ENCODE measurements at regions not wholly inside any gene's neighbourhood (a gene's known extent, or its start where the extent isn't known, plus 50 kb on each side); places are given as distances from the start of the nearest gene placed in this dataset.

DNA sequence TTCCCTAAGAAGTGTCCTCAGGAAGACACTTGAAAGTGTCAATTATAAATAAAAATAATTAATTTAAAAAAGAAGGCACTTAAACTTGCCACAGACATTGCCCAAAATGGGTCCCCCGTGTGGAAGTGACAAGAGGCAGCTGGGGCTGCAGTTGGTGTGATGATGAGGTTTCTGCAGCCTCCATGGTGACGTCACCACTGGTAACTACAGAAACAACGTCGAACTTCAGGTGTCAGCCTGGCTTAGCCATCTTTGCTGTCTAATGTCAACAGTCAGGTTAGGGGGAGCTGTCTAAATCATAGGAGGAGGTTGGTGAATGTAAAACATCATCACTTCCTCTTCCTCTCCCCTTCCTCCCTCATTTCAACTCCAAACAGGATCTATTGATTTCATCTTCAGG, 328.6 kb downstream of the MN1 start:
- no peak for DNase-seq (ENCODE audit: low read depth)

DNA sequence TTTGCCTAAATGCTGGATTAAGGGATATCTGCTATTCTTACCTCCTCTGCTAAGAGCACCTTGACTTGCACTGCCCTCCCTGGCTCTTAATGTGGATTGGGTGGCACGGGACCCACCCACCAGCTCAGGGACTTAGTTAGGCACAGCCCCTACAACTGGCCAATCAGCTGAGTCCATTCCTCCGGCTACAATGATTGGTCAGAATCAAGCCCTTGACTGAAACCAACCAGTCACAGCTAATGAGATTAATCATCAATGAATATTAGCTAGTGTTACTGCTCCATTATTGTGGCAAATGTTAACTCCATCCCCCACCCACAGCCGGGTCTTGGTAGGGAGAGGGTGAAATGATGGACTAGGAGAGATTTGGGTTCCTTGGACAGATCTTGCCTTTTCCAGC, 328.0 kb downstream of the MN1 start:
- no peak for DNase-seq (ENCODE audit: low read depth)

DNA sequence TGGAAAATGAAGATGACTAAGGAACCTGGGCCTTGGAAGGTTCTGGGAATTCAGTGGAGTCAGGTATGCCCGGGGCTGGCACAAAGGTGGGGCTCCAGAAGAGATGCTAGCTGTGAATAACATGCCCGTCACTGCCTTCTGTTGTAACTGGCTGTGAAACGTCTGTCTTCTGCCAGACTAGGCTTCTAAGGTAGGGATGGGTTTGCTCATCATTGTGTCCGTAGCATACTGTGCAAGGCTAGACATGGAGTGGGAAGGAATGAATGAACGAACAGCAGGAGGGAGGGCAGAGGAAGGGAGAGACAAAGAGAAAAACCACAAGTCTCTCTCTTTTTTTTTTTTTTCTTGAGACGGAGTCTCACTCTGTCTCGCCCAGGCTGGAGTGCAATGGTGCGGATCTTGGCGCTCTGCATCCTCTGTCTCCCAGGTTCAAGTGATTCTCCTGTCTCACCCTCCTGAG, 327.4 kb downstream of the MN1 start:
- DNase-seq (ENCODE audit: low read depth): peak; percentile 52

DNA sequence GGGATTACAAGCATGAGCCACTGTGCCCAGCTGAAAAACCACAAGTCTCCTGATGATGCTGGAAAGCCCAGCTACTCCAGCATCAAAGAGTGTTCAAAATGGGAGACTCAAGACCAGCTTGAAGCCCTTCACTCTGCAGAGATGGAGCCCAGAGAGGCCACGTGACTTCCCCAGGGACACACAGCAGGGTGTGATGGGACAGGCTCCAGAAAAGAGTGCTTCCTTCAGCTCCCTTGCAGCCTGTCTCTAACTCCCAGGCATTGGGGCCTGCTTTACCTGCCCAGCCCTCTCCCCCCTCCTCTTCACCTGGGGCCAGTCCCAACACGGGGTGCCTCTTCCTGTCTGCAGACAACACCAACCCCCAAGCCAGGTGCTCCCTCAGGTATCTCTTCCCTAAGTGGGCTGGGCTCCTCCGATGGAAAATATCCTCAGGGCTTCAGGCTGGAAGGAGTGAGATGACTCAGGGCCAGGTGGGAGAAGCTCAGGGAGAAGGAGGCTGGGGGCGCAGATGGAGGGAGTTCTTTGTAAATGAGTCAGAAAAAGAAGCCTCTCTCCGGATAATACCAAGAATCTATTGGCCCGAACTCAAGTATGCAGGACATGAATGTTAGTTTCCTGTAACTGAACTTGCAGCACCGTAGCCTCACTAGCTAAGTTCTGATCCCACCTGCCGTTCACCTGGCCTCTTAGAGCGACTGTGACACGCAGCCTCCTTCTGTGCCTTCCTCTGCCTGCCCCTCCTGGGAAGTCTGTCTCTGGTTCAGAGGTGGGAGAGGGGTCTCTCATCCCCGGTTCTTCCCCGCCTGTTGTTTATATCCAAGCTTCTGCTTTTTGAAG, 326.6 kb downstream of the MN1 start:
- DNase-seq (ENCODE audit: low read depth): peak; percentile 94

DNA sequence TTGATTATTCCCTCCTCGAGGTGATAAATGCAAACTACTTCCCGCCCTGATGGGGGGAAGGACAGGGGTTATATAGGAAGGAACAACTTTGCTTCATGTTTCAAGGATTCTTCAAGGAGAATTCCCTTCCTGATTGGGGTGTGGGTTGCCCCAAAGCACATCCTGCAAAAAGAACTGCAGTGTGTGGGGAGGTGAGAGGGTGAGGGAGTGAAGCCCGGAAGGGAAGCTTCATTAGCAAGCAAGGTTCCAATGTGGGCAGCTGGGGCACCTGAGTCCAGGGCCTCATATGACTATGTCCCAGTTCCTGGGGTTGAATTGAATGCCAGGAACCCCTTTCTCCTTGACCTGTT, 326.0 kb downstream of the MN1 start:
- DNase-seq (ENCODE audit: low read depth): no peak

DNA sequence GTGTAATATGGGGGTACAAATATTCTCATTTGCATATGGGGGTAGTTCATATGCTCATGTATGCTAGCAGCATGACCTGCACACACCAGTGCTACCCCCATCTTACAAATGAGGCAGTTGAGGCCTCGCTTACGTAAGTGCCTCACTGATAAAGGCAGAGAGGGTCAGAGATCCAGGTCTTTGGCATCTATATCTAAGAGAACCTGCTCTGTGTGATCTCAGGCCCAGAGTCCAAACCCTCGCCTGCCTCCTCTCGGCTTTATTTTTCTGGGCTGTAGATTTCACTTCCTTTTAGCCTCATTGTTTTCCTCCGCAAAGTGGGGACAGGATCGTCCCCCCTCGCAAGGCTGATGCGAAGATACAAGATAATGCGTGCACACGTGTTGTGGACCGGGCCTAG, 325.2 kb downstream of the MN1 start:
- DNase-seq (ENCODE audit: low read depth): no peak

DNA sequence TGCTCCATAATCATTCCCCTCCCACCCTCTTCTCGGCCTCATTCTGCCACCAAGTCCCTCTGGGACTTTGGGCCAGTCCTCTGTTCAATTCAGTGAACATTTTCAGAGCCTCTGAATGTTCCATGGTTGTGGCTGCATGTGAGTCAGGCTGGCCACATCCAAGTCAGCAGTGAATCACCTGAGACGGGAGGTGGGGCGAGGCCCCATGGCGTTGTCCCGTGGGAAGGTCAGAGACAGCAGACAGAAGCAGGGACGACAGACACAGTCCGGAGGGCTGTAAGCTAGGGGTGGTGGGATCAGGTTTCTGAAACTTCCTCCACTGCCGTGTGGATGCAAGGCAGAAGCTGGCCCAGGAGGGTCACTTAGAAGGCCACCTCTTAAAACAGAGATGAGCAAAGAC, 324.8 kb downstream of the MN1 start:
- DNase-seq (ENCODE audit: low read depth): peak; percentile 95

DNA sequence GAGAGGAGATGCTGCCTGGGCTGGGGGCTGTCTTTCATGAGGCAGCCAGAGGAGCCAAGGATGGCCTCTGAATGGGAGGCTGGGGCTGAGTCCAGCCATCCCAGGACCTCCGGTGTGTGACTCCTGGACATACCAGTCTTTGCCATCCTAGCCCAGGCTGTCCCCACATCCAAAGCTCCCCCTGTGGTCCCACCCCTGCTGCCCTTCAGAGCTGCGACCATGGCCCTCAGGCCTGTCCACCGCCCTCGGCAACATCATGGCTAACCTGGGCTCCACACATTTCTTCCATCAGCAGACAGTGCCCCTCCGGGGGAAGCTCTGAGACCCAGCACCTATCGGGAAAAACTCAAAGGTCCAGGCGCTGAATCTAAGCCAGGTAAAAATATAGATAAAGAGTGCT, 324.4 kb downstream of the MN1 start:
- DNase-seq (ENCODE audit: low read depth): no peak

DNA sequence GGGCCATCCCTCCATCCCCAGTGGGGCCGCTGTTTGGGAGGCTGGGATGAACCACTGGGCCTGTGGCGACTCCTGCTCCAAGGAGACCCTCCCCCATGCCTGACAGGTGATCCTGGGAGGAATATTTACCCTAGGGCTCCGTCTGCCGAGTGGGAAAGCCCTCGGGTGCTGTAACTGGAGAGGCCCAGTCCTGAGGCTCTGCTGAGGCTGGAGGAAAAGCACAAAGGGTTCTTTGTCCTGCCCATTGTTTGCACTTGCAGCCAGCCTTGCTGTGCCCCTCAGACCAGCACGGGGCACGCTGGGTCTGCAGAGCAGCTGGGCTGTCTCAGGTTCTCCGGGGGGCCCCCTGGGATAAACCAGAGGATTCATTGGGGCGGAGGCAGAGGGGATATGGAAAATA, 321.1 kb downstream of the MN1 start:
- DNase-seq (ENCODE audit: low read depth): no peak

DNA sequence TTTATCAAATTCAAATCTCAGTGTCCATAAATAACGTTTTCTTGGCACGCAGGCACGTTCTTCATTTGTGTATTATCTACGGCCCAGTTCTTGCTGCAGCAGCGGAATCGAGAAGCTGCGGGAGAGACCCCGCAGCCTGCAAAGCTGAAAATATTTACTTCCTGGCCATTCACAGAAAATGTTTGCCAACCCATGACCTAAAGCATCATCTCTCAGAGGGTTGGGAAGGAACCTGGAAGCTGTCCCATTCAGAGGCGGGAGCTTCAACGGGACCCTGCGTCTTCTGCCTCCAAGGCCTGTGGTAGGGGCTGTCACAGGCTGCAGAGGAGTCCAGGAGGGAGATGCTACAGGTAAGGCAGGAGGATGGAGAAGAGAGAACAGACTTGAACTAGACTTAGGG, 319.2 kb downstream of the MN1 start:
- no peak for DNase-seq (ENCODE audit: low read depth)

DNA sequence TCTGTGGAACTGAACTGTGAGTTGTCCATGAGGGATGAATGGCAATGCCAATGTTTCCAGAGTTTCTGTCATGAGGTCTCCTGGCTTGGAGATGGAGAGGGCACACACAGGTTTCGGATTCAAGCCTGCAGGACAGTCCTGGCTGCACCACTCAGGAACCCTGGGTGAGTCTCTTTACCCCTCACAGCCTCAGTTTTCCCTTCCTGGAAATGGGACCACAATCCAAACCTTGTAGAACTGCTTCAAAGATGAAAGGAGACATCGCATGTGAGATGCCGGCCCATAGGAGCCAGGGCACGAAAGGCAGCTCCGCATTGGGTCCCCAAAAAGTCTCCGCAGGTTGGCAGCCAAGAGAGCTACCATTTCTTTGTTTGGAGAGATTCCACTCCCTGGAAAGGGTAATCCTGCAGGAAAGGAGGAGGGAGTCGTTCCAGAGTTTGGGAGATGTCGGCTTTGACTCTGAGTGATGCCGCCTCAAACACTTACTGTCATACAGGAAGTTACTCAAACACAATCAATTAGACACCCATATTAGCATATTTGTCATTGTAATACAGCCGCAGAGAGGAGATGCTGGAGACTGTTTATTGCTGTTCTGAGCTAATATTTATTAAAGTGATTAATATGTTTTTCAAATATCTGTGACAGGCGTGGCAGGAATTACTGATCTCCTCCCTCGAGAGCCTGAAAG, 318.3 kb downstream of the MN1 start:
- DNase-seq (ENCODE audit: low read depth): no peak

DNA sequence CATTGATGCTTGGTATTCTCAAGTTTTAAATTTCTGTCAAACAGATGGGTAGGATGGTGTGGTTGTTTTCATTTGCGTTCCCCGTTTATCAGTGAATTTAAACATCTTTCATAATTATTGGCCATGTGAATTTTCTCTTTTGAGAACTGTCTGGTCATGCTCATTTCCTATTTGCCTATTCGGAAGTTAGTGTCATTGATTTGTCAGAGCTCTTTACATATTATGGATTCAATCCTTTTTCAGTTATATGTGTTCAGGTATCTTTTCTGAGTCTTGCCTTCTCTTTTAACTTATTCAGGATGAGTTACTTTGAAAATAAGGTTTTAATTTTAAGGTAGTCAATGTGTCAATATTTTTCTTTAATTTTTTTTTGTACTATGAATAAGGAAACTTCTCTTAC, 315.7 kb downstream of the MN1 start:
- no peak for DNase-seq (ENCODE audit: low read depth)

DNA sequence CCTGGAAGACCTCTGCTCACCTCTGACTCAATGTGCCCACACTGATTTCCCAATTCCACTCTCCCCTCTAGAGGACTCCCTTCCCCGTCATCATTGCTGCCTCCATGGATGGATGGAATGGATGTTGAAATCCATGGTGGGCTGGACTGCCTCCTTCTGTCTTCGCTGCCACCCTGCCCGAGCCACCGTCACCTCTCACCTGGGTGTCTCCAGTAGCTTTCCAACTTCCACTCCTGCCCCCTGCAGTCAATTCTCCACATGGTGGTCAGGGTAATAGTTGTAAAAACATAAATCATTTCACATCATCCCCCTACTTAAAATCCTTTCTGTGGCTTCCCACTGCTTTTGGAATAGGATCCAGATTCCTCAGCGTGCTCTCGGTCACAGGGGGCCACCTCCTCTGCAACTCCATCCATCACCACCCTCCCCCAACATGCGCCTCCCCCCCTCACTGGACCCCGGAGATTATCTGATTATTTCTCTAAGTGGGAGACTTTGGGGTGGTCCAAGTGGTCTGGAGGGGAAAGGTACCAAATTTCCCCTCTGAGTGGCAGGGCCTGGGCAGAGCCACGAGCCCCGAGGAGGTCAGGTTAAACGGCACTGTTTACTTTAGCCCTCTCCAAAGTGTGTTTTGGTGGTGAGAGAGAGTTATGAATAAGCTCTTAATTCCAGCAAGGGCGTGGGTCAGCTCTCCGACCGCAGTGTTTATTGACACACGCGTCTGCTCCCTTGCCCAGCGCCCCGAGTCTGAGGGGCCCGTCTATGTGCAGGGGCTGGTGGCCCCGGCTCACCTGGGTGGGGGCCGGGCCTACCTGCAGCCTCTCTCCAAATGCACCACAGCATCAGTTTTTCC, 313.7 kb downstream of the MN1 start:
- DNase-seq (ENCODE audit: low read depth): peak; percentile 49

DNA sequence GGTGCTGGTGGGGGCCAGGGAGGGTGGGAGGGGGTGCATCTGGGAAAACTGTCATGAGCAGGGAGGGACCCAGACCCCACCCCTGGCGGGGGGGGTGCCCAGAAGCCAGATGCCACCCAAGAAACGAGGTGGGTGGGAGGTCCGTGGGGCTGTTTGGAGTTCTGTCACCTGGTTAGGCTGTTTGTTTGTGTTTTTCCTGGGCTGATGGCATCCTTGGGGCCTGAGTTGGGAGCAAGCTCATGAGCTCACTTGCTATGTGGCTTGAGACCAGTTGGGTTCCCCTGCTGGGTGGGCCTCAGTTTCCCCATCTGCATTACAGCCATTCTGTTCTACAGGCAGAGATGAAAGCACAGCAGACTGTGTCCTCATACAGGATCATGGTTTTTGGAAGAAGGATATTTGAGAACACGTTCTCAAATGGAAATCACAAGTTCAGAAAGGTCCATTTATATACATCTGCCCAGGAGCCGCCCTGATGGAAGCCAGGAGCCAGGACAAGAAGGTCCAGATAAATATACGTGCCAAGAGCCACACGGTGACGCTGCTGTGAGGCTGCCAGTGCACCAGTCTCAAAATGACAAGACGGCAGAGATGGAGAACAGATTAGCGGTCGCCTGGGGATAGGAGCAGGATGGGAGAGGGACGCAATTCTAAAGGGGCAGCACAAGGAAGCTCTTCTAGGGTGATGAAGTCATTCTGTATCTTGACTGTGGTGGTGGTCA, 312.9 kb downstream of the MN1 start:
- DNase-seq (ENCODE audit: low read depth): no peak

DNA sequence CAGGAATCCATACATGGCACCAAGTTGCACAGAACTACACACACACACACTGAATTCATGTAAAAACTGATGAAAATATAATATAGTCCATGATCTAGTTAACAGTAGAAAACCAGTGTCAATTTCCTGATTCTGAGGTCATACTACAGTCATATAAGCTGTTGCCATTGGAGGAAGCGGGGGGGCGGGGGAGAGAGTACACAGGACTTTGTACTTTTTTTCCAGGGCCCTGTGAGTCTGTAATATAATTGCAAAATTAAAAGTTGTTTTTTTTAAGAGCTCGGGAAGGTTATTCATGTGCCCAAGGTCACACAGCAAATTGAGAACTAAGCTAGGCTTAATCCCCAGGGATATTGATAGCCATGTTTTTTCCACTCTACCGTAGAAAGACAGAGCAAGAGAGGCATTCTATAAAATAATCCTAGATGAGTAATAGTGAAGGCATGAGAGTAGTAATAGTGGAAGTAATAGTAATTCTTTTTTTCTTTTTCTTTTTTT, 312.3 kb downstream of the MN1 start:
- peak; percentile 43 for DNase-seq (ENCODE audit: low read depth)

DNA sequence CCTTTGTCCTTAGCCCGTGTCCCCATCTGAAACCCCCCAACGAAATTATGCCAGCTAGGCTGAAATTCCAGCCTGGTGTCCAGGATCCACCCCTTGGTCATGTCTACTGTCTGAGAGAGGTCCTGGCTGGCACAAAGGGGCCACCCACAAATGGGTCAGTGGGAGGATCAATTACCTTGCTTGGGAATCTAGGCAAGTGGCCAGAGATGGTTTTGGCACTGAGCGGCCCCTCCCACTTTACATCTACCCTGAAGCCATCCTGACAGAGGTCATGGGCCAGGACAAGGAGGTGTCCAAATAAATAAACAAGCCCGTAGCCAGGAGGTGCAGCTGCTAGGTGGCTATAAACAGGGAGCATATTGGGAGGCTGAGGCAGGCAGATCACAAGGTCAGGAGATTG, 311.5 kb downstream of the MN1 start:
- DNase-seq (ENCODE audit: low read depth): no peak

DNA sequence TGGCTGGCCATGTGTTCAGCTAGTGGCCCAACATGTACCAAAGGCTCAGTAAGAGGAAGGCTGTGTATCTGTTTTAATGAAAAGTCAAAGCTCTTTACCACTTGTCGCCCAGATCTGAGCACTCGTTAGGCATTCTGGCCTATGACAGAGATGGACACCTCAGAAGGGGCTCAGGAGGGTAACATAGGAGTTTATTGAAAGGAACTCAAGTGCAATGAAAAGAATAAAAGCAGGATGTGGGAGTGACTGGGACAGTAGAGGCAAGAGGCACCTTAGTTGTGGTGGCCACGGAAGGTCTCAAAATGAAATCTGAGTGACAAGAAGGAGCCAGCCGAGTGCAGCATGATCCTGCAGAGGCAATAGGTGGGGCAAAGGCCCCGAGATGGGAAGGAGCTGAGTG, 309.7 kb downstream of the MN1 start:
- no peak for DNase-seq (ENCODE audit: low read depth)

DNA sequence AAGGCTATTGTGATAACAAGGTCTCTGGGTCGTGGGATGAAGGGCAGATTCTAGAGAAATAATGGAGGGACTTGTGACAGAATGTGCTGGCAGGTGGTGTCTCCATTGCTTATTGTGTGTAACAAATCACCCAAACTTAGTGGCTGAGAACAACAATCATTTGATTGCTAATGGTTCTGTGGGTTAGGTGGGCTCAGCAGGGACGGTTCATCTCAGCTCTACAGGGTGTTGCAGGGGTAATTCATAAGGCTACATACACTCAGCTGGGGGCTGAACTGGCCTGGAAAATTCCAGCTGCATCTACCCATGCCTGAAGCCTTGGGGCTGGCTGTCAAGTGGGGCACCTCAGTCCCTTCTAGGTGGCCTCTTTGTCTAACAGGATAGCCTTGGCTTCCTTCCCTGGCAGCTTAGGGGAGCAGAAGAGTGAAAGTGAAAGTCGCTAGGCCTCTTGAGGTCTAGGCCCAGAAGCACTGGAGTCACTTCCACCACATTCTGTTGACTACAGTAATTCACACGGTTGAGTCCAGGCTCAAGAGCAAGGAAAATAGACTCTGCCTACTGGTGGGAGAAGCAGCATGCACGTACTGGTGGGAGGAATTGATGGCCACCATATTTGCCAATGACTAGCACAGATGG, 308.9 kb downstream of the MN1 start:
- peak; percentile 56 for DNase-seq (ENCODE audit: low read depth)

DNA sequence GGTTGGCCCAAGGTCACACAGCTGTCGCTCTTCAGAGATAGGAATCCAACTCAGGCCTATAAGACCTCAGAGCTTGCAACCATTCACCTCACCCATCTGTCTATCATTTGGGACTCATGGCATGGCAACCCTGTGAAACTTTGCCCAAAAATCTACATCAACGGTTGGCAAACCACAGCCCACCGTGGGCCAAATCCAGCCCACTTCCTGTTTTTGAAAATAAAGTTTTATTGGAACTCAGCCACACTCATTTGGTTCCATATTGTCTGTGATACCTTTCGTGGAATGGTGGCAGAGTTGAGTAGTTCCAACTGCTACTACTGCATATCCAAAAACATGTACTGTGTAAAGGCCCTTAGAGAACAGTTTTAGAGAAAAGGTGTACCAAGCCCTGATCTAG, 307.8 kb downstream of the MN1 start:
- DNase-seq (ENCODE audit: low read depth): no peak

DNA sequence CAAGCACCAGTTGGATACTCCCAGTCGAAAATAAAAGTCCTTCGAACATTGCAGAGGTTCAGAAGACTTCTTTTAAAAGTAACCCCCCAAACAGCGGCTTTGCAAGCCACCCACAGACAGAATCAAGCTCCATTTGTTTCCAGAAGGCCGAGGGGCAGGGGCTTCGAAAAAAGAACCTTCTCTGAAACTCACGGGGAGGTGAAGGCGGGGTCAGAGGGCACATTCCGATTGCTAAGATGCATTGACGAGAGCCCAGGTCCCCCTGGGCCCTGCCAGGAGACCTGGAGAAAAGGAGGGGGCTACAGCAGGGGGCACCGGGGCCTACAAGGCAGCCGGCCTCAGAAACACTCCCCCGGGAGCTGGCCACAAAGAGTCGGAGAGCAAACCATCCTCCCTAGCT, 306.8 kb downstream of the MN1 start:
- no peak for DNase-seq (ENCODE audit: low read depth)

DNA sequence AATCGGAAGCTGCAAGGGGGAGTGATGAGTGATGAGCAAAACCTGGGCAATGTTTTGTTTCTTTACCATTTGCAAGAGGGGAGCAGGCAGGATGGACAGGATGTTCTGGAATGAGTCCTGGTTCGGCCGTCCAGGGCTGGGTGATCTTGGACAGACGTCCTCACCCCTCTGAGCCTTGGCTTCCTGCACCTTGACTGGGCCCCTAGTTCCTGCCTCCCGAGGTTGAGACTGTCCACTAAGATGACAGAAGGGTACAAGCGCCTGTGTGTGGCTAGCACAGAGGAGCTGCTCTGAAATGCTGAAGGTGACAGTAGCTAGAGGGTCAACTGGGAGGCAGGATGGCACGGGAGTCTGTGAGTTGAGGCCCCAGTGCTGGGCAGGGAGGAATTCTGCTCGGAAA, 306.2 kb downstream of the MN1 start:
- DNase-seq (ENCODE audit: low read depth): no peak

Data from Daoy (cell line).